ENCODE measurements at regions not wholly inside any gene's neighbourhood (a gene's known extent, or its start where the extent isn't known, plus 50 kb on each side); places are given as distances from the start of the nearest gene placed in this dataset.
"Not testable (repeated sequence)": the region's sequence is repeated elsewhere in the genome, so short reads cannot be mapped to it uniquely, and the experiment has no call there.

- ATAC-seq (replicated peaks in 6 of 8); in situ Hi-C loops (cut with MboI; ENCODE audit: low pct_unique_long_range_greater_than_20kb in 2 of 9, low sequenced_read_pairs in 9 of 9, unreplicated experiment in 9 of 9); H3K4me1 ChIP-seq (replicated peaks in 1 of 2); H3K4me3 ChIP-seq; H3K27ac ChIP-seq: not testable (repeated sequence)
Observed at GRCh38 chr1:214095896-214096295, 108.1 kb downstream of the PROX1 start.

GRCh38 chr1:214101246-214101645 lies 113.5 kb downstream of the PROX1 start:
- H3K27ac ChIP-seq = no peak overlapping the region
- ATAC-seq (replicated peaks in 6 of 8) = no peak
- H3K4me1 ChIP-seq (replicated peaks in 1 of 2) = peaks cover 0 to 9% of the 10 kb centered on the region in 2 donors
- WGBS, 10 experiments = 0 to 90% (median 7%) methylated on average over 1 to 2 of the region's 2 CpGs; no CpG with 5 or more reads in 3 of the 10 experiments
- no peak overlapping the region for H3K4me3 ChIP-seq
- in situ Hi-C loops (cut with MboI; ENCODE audit: low pct_unique_long_range_greater_than_20kb in 2 of 9, low sequenced_read_pairs in 9 of 9, unreplicated experiment in 9 of 9) = no loop called here

GRCh38 chr1:214101828-214102227 lies 114.1 kb downstream of the PROX1 start:
- H3K27ac ChIP-seq = no peak overlapping the region
- in situ Hi-C loops (cut with MboI; ENCODE audit: low pct_unique_long_range_greater_than_20kb in 2 of 9, low sequenced_read_pairs in 9 of 9, unreplicated experiment in 9 of 9) = no loop called here
- H3K4me1 ChIP-seq (replicated peaks in 1 of 2) = peaks cover 0 to 9% of the 10 kb centered on the region in 2 donors
- H3K4me3 ChIP-seq = no peak overlapping the region
- no peak for ATAC-seq (replicated peaks in 6 of 8)
- 33 to 94% (median 73%) methylated on average over 1 to 3 of the region's 3 CpGs for WGBS, 10 experiments

GRCh38 chr1:214102907-214103306 lies 115.1 kb downstream of the PROX1 start:
- peak in 5 of 8 experiments; percentile 57 to 94 (median 85) for ATAC-seq (replicated peaks in 6 of 8)
- Histone ChIP-seq H3K4me3 (no peak overlapping the region), H3K4me1 (replicated peaks in 1 of 2) (peaks cover 0 to 12% of the 10 kb centered on the region in 2 donors), H3K27ac (no peak overlapping the region)
- in situ Hi-C loops (cut with MboI; ENCODE audit: low pct_unique_long_range_greater_than_20kb in 2 of 9, low sequenced_read_pairs in 9 of 9, unreplicated experiment in 9 of 9) = no loop called here
- 0 to 80% (median 49%) methylated on average over 1 to 2 of the region's 2 CpGs; no CpG with 5 or more reads in 2 of the 10 experiments for WGBS, 10 experiments

GRCh38 chr1:214103778-214104177 lies 116.0 kb downstream of the PROX1 start:
- ATAC-seq (replicated peaks in 6 of 8) = no peak
- in situ Hi-C loops (cut with MboI; ENCODE audit: low pct_unique_long_range_greater_than_20kb in 2 of 9, low sequenced_read_pairs in 9 of 9, unreplicated experiment in 9 of 9) = no loop called here
- Histone ChIP-seq H3K4me3 (no peak overlapping the region), H3K27ac (no peak overlapping the region), H3K4me1 (replicated peaks in 1 of 2) (peaks cover 0 to 15% of the 10 kb centered on the region in 2 donors)
- WGBS, 10 experiments = 0 to 100% (median 76%) methylated on average over 1 to 2 of the region's 2 CpGs; no CpG with 5 or more reads in 1 of the 10 experiments

GRCh38 chr1:214106375-214106774 lies 118.6 kb downstream of the PROX1 start:
- peak in 1 of 8 experiments; percentile 32 for ATAC-seq (replicated peaks in 6 of 8)
- H3K4me1 ChIP-seq (replicated peaks in 1 of 2) = peaks cover 0 to 15% of the 10 kb centered on the region in 2 donors
- H3K27ac ChIP-seq = no peak overlapping the region
- 13 to 95% (median 87%) methylated on average over 3 to 9 of the region's 9 CpGs; no CpG with 5 or more reads in 1 of the 10 experiments for WGBS, 10 experiments
- no peak overlapping the region for H3K4me3 ChIP-seq
- in situ Hi-C loops (cut with MboI; ENCODE audit: low pct_unique_long_range_greater_than_20kb in 2 of 9, low sequenced_read_pairs in 9 of 9, unreplicated experiment in 9 of 9) = no loop called here

GRCh38 chr1:214107322-214108096 lies 119.7 kb downstream of the PROX1 start:
- WGBS, 10 experiments = 73 to 100% (median 82%) methylated on average over 1 to 13 of the region's 25 CpGs; no CpG with 5 or more reads in 5 of the 10 experiments
- peak in 1 of 8 experiments; percentile 39 for ATAC-seq (replicated peaks in 6 of 8)
- Histone ChIP-seq H3K4me1 (replicated peaks in 1 of 2) (peaks cover 0 to 10% of the 10 kb centered on the region in 2 donors), H3K4me3 (no peak overlapping the region), H3K27ac (no peak overlapping the region)
- in situ Hi-C loops (cut with MboI; ENCODE audit: low pct_unique_long_range_greater_than_20kb in 2 of 9, low sequenced_read_pairs in 9 of 9, unreplicated experiment in 9 of 9) = no loop called here

GRCh38 chr1:214108097-214108446 lies 120.3 kb downstream of the PROX1 start:
- Histone ChIP-seq H3K4me3 (no peak overlapping the region), H3K4me1 (replicated peaks in 1 of 2) (peaks cover 0 to 5% of the 10 kb centered on the region in 2 donors), H3K27ac (no peak overlapping the region)
- 25 to 100% (median 96%) methylated on average over 1 of the region's 1 CpG; no CpG with 5 or more reads in 4 of the 10 experiments for WGBS, 10 experiments
- in situ Hi-C loops (cut with MboI; ENCODE audit: low pct_unique_long_range_greater_than_20kb in 2 of 9, low sequenced_read_pairs in 9 of 9, unreplicated experiment in 9 of 9) = no loop called here
- ATAC-seq (replicated peaks in 6 of 8) = peak in 3 of 8 experiments; percentile 22 to 35 (median 32)

- Histone ChIP-seq H3K4me3 (no peak overlapping the region), H3K4me1 (replicated peaks in 1 of 2) (peaks cover 0 to 5% of the 10 kb centered on the region in 2 donors), H3K27ac (no peak overlapping the region)
- 20 to 97% (median 90%) methylated on average over 1 to 9 of the region's 9 CpGs; no CpG with 5 or more reads in 3 of the 10 experiments for WGBS, 10 experiments
- in situ Hi-C loops (cut with MboI; ENCODE audit: low pct_unique_long_range_greater_than_20kb in 2 of 9, low sequenced_read_pairs in 9 of 9, unreplicated experiment in 9 of 9) = no loop called here
- no peak for ATAC-seq (replicated peaks in 6 of 8)
Observed at GRCh38 chr1:214111796-214112195, 124.0 kb downstream of the PROX1 start.

GRCh38 chr1:214116258-214116657 lies 128.5 kb downstream of the PROX1 start:
- no peak for ATAC-seq (replicated peaks in 6 of 8)
- Histone ChIP-seq H3K4me1 (replicated peaks in 1 of 2) (no peaks in the 10 kb centered on the region), H3K27ac (no peak overlapping the region), H3K4me3 (no peak overlapping the region)
- in situ Hi-C loops (cut with MboI; ENCODE audit: low pct_unique_long_range_greater_than_20kb in 2 of 9, low sequenced_read_pairs in 9 of 9, unreplicated experiment in 9 of 9) = no loop called here
- 35 to 97% (median 85%) methylated on average over 2 to 3 of the region's 3 CpGs; no CpG with 5 or more reads in 2 of the 10 experiments for WGBS, 10 experiments

GRCh38 chr1:214117780-214118179 lies 130.0 kb downstream of the PROX1 start:
- 14 to 100% (median 82%) methylated on average over 1 to 2 of the region's 2 CpGs; no CpG with 5 or more reads in 4 of the 10 experiments for WGBS, 10 experiments
- in situ Hi-C loops (cut with MboI; ENCODE audit: low pct_unique_long_range_greater_than_20kb in 2 of 9, low sequenced_read_pairs in 9 of 9, unreplicated experiment in 9 of 9) = no loop called here
- ATAC-seq (replicated peaks in 6 of 8) = no peak
- Histone ChIP-seq H3K27ac (no peak overlapping the region), H3K4me1 (replicated peaks in 1 of 2) (no peaks in the 10 kb centered on the region), H3K4me3 (no peak overlapping the region)

GRCh38 chr1:214120191-214120590 lies 132.4 kb downstream of the PROX1 start:
- no peak for ATAC-seq (replicated peaks in 6 of 8)
- in situ Hi-C loops (cut with MboI; ENCODE audit: low pct_unique_long_range_greater_than_20kb in 2 of 9, low sequenced_read_pairs in 9 of 9, unreplicated experiment in 9 of 9) = loop anchor here in 2 of 9 experiments (10.0 kb wide), 1 partner anchor 875 kb away; no protein-coding TSS in a partner anchor
- 0 to 96% (median 66%) methylated on average over 1 to 4 of the region's 4 CpGs for WGBS, 10 experiments
- peaks cover 7 to 8% of the 10 kb centered on the region in 2 donors for H3K4me1 ChIP-seq (replicated peaks in 1 of 2)
- no peak overlapping the region for H3K4me3 ChIP-seq
- no peak overlapping the region for H3K27ac ChIP-seq

- in situ Hi-C loops (cut with MboI; ENCODE audit: low pct_unique_long_range_greater_than_20kb in 2 of 9, low sequenced_read_pairs in 9 of 9, unreplicated experiment in 9 of 9) = loop anchor here in 2 of 9 experiments (10.0 kb wide), 1 partner anchor 876 kb away; no protein-coding TSS in a partner anchor
- H3K27ac ChIP-seq = no peak overlapping the region
- WGBS, 10 experiments = 12 to 88% (median 72%) methylated on average over 3 to 6 of the region's 6 CpGs; no CpG with 5 or more reads in 1 of the 10 experiments
- peaks cover 7 to 10% of the 10 kb centered on the region in 2 donors for H3K4me1 ChIP-seq (replicated peaks in 1 of 2)
- no peak overlapping the region for H3K4me3 ChIP-seq
- ATAC-seq (replicated peaks in 6 of 8) = no peak
Observed at GRCh38 chr1:214120951-214121350, 133.2 kb downstream of the PROX1 start.
